ENCODE measurements at regions not wholly inside any gene's neighbourhood (a gene's known extent, or its start where the extent isn't known, plus 50 kb on each side); places are given as distances from the start of the nearest gene placed in this dataset.

- H3K4me3 ChIP-seq (ENCODE audit: low read depth, low read length), result no peak overlapping the region
- no peak for TF ChIP-seq CTCF (IDR thresholded peaks at IDR 0.05; ENCODE audit: insufficient read depth, low read depth, low read length)
- no peak for DNase-seq (ENCODE audit: low read depth)
Measured at GRCh38 chr7:98506471-98506870, 105.6 kb upstream of the BAIAP2L1 start.

- H3K4me3 ChIP-seq (ENCODE audit: low read depth, low read length), result no peak overlapping the region
- TF ChIP-seq CTCF (IDR thresholded peaks at IDR 0.05; ENCODE audit: insufficient read depth, low read depth, low read length), result no peak
- DNase-seq (ENCODE audit: low read depth), result no peak
Measured at GRCh38 chr7:98500764-98501163, 99.9 kb upstream of the BAIAP2L1 start.

- no peak for DNase-seq (ENCODE audit: low read depth)
- H3K4me3 ChIP-seq (ENCODE audit: low read depth, low read length), result no peak overlapping the region
- TF ChIP-seq CTCF (IDR thresholded peaks at IDR 0.05; ENCODE audit: insufficient read depth, low read depth, low read length), result no peak
Measured at GRCh38 chr7:98496618-98497017, 95.7 kb upstream of the BAIAP2L1 start.

- H3K4me3 ChIP-seq (ENCODE audit: low read depth, low read length), result no peak overlapping the region
- DNase-seq (ENCODE audit: low read depth), result no peak
- TF ChIP-seq CTCF (IDR thresholded peaks at IDR 0.05; ENCODE audit: insufficient read depth, low read depth, low read length), result no peak
Measured at GRCh38 chr7:98495200-98495955, 94.5 kb upstream of the BAIAP2L1 start.

- no peak for DNase-seq (ENCODE audit: low read depth)
- no peak overlapping the region for H3K4me3 ChIP-seq (ENCODE audit: low read depth, low read length)
- TF ChIP-seq CTCF (IDR thresholded peaks at IDR 0.05; ENCODE audit: insufficient read depth, low read depth, low read length), result no peak
Measured at GRCh38 chr7:98493030-98493778, 92.3 kb upstream of the BAIAP2L1 start.

- no peak for DNase-seq (ENCODE audit: low read depth)
- no peak for TF ChIP-seq CTCF (IDR thresholded peaks at IDR 0.05; ENCODE audit: insufficient read depth, low read depth, low read length)
Measured at GRCh38 chr7:98488167-98488566, 87.3 kb upstream of the BAIAP2L1 start.

More at GRCh38 chr7:98488167-98488566, 87.3 kb upstream of the BAIAP2L1 start:
- H3K4me3 ChIP-seq (ENCODE audit: low read depth, low read length), result no peak overlapping the region
